ENCODE measurements at regions not wholly inside any gene's neighbourhood (a gene's known extent, or its start where the extent isn't known, plus 50 kb on each side); places are given as distances from the start of the nearest gene placed in this dataset.

DNA sequence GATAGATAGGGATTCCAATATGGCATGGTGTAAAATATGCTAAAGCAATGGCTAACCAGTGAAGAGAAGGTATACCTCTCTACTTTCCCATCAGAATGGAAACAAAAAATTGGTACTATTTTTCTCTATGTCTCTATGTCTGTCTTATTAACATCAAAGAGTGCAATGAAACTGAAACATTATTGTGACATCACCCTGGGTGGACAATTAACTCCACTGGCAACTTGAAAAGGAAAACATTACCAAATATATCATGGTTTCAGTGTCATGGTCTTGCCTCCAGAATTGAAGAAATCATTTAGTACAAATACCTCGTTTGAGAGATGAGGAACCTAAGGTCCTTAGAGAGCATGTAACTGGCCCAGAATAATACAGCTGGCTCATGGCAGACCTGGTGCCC lies 1132.5 kb upstream of the MAP3K7 start (continued):
- TF ChIP-seq ESRRA (IDR thresholded peaks at IDR 0.05; ENCODE audit: low read length): no peak
- TF ChIP-seq NFIC (IDR thresholded peaks at IDR 0.05; ENCODE audit: low read depth, low read length): peak; percentile 64; the same call in 1 of the 2 replicates
- no peak for TF ChIP-seq EZH2 (IDR thresholded peaks at IDR 0.05; ENCODE audit: borderline replicate concordance, control insufficient read depth, low read depth, low read length)
- no peak for TF ChIP-seq MEF2A (IDR thresholded peaks at IDR 0.05; ENCODE audit: insufficient read depth, low read depth, low read length)
- no peak for TF ChIP-seq GABPA (IDR thresholded peaks at IDR 0.05; ENCODE audit: low read depth)

GRCh38 chr6:91718198-91718597 lies 1131.3 kb upstream of the MAP3K7 start:
- ChIA-PET SMC1A (ENCODE audit: uncharacterized antibody, unreplicated experiment) (interaction anchor here (0.8 kb wide), 1 partner anchor 13 kb away, joined by 3 read pairs; no protein-coding TSS in a partner anchor), CTCF (no interaction called here), POLR2A (no interaction called here), RAD21 (ENCODE audit: unreplicated experiment) (no interaction called here)
- ATAC-seq (peak; percentile 83), FAIRE-seq (no peak), DNase-seq (ENCODE audit: low read depth, low spot score) (no peak)
- H3K27me3 ChIP-seq (replicated peaks in 1 of 2; ENCODE audit: control insufficient read depth in 2 of 2, insufficient read depth in 2 of 2, low read length in 1 of 2): no peaks in the 10 kb centered on the region
- no peaks in the 10 kb centered on the region for H3K79me2 ChIP-seq (ENCODE audit: control insufficient read depth, insufficient read depth, low read length)
- H2AFZ ChIP-seq (ENCODE audit: control insufficient read depth, low read depth, low read length): no peak overlapping the region
- WGBS (ENCODE audit: insufficient coverage, insufficient replicate concordance, low lambda C conversion rate, missing lambda C conversion rate): 3% methylated on average over 2 of the region's 2 CpGs
- no TSS peak for BruUV-seq (replicated peaks)
- in situ Hi-C loops (cut with MboI): no loop called here
- H4K20me1 ChIP-seq (ENCODE audit: control insufficient read depth, insufficient read depth): no peaks in the 10 kb centered on the region
- no peak overlapping the region for H3K4me3 ChIP-seq
- H3K9me3 ChIP-seq (replicated peaks; ENCODE audit: control insufficient read depth, insufficient read depth, low read length): no peaks in the 10 kb centered on the region
- H3K36me3 ChIP-seq (ENCODE audit: control insufficient read depth in 2 of 2, insufficient read depth in 2 of 2, low read length in 1 of 2): no peaks in the 10 kb centered on the region
- H3K4me2 ChIP-seq (ENCODE audit: control insufficient read depth, insufficient read depth): no peak overlapping the region
- H3K9ac ChIP-seq (ENCODE audit: control insufficient read depth, insufficient read depth, low read length): no peak overlapping the region
- intact Hi-C loops (cut with micrococcal nuclease; ENCODE audit: unreplicated experiment): loop anchor here (2.0 to 5.0 kb wide), 2 partner anchors 146 to 235 kb away; no protein-coding TSS in a partner anchor
- no peaks in the 10 kb centered on the region for H3K4me1 ChIP-seq (ENCODE audit: control insufficient read depth, insufficient read depth, low read length)
- H3K27ac ChIP-seq (ENCODE audit: control insufficient read depth, insufficient read depth): no peak overlapping the region
- TF ChIP-seq IKZF1 (conservative IDR thresholded peaks at IDR 0.05): peak; percentile 44
- no peak for TF ChIP-seq KLF5 (IDR thresholded peaks at IDR 0.05; ENCODE audit: partially characterized antibody)
- no peak for TF ChIP-seq NR2C1 (IDR thresholded peaks at IDR 0.05)
- no peak for TF ChIP-seq HCFC1 (IDR thresholded peaks at IDR 0.05; ENCODE audit: low read length)
- TF ChIP-seq TCF7 (IDR thresholded peaks at IDR 0.05; ENCODE audit: borderline replicate concordance): peak; percentile 82
- no peak for TF ChIP-seq SIX5 (IDR thresholded peaks at IDR 0.05; ENCODE audit: low read depth, low read length, severe bottlenecking)
- no peak for TF ChIP-seq SUZ12 (IDR thresholded peaks at IDR 0.05; ENCODE audit: unreplicated experiment)
- no peak for TF ChIP-seq RAD21 (IDR thresholded peaks at IDR 0.05; ENCODE audit: insufficient read depth, low read depth, low read length)
- no peak for TF ChIP-seq ZZZ3 (IDR thresholded peaks at IDR 0.05; ENCODE audit: control insufficient read depth, insufficient read length, low read depth)
- TF ChIP-seq, protein P1, sequence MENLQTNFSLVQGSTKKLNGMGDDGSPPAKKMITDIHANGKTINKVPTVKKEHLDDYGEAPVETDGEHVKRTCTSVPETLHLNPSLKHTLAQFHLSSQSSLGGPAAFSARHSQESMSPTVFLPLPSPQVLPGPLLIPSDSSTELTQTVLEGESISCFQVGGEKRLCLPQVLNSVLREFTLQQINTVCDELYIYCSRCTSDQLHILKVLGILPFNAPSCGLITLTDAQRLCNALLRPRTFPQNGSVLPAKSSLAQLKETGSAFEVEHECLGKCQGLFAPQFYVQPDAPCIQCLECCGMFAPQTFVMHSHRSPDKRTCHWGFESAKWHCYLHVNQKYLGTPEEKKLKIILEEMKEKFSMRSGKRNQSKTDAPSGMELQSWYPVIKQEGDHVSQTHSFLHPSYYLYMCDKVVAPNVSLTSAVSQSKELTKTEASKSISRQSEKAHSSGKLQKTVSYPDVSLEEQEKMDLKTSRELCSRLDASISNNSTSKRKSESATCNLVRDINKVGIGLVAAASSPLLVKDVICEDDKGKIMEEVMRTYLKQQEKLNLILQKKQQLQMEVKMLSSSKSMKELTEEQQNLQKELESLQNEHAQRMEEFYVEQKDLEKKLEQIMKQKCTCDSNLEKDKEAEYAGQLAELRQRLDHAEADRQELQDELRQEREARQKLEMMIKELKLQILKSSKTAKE (IDR thresholded peaks at IDR 0.05; ENCODE audit: low read depth, poor library complexity, severe bottlenecking): peak; percentile 77
- TF ChIP-seq NFYA (IDR thresholded peaks at IDR 0.05; ENCODE audit: borderline replicate concordance, low read depth, low read length): no peak
- TF ChIP-seq POLR2AphosphoS5 (IDR thresholded peaks at IDR 0.05; ENCODE audit: low read length): no peak
- TF ChIP-seq ZNF274 (IDR thresholded peaks at IDR 0.05; ENCODE audit: insufficient read depth, insufficient read length): no peak
- TF ChIP-seq SMC3 (IDR thresholded peaks at IDR 0.05; ENCODE audit: borderline replicate concordance, low read length): no peak
- TF ChIP-seq EZH2 (IDR thresholded peaks at IDR 0.05; ENCODE audit: borderline replicate concordance, control insufficient read depth, low read depth, low read length): no peak
- TF ChIP-seq CREB1 (IDR thresholded peaks at IDR 0.05; ENCODE audit: low read depth): peak; percentile 68; the same call in 1 of the 2 replicates
- TF ChIP-seq GATAD2B (conservative IDR thresholded peaks at IDR 0.05; ENCODE audit: low read depth): no peak

Data from GM12878 (cell line).